ENCODE measurements at regions not wholly inside any gene's neighbourhood (a gene's known extent, or its start where the extent isn't known, plus 50 kb on each side); places are given as distances from the start of the nearest gene placed in this dataset.

DNA sequence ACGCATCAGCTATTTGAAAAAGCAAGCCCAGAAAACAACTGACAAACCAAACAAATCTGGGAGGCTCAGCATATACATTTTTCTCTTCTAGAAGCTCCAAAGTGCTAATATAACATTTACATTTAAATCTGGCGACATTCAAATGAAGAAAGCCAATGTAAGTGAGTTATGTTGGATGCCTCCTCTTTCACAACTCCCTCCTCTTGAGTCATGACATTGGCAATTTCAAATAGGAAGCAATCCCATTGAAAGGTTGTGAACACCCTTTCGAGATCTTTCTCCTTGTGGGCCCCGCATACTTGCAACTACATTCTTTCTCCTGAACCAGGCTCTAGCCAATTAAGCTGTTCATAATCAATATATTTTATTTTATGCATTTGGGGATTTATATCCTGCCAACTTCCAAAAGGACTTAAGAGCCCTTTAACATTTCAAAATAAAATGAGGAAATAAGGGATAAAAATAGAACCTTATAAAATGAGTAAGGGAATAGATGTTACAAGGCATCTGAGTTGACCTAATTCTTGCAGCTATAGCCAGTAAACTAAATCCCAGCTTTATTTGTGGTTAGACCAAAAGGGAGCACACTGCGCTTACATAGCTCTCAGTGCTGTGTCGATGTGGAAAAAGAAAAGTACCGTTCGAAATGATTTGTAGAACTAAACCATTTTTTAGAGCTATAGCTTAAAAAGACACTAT lies 129.5 kb upstream of the SESN3 start:
- H2AFZ ChIP-seq (ENCODE audit: low read length): no peak overlapping the region
- no peak overlapping the region for H2BK20ac ChIP-seq (ENCODE audit: low read depth, low read length, poor library complexity, severe bottlenecking)
- H2BK15ac ChIP-seq (ENCODE audit: low read depth, low read length): no peak overlapping the region
- H3K4me1 ChIP-seq (ENCODE audit: insufficient read depth, low read length): peaks cover 20% of the 10 kb centered on the region
- Mint-ChIP-seq H3K4me3 (no peak overlapping the region), H3K4me1 (peaks cover 54 to 65% of the 10 kb centered on the region in 2 experiments), H3K27me3 (ENCODE audit: low read depth) (peaks cover 2% of the 10 kb centered on the region; the same call in 1 of the 2 replicates), H3K27ac (peak overlapping the region in 1 of 3 experiments; percentile 84; a peak in 3 of 7 replicates), H3K9me3 (no peaks in the 10 kb centered on the region; a peak in 1 of 5 replicates), H3K36me3 (ENCODE audit: insufficient read depth in 1 of 3, low read depth in 3 of 3) (no peaks in the 10 kb centered on the region)
- H2BK12ac ChIP-seq (ENCODE audit: insufficient read length, low read depth, low read length): no peak overlapping the region
- DNase-seq: no peak
- no peaks in the 10 kb centered on the region for H3K23me2 ChIP-seq (ENCODE audit: insufficient read length, low read depth, low read length, poor library complexity, severe bottlenecking)
- no peak overlapping the region for H2BK5ac ChIP-seq (ENCODE audit: insufficient read length, low read length)
- H2AK5ac ChIP-seq (ENCODE audit: insufficient read length, low read length): no peak overlapping the region
- no peak overlapping the region for H3K14ac ChIP-seq (ENCODE audit: insufficient read depth, low read length)
- no peaks in the 10 kb centered on the region for H3K79me2 ChIP-seq (ENCODE audit: insufficient read depth, low read length)
- no peaks in the 10 kb centered on the region for H4K20me1 ChIP-seq (ENCODE audit: control insufficient read depth, insufficient read depth, insufficient read length)
- H2BK120ac ChIP-seq (ENCODE audit: low read depth, low read length, poor library complexity, severe bottlenecking): no peak overlapping the region
- H3K4ac ChIP-seq (ENCODE audit: low read depth, low read length): no peak overlapping the region
- no peak overlapping the region for H3K23ac ChIP-seq (ENCODE audit: insufficient read length, low read depth, low read length)
- H4K91ac ChIP-seq (ENCODE audit: insufficient read length, low read depth, low read length): no peak overlapping the region
- no peaks in the 10 kb centered on the region for H3K79me1 ChIP-seq (ENCODE audit: insufficient read depth, low read depth, low read length, poor library complexity, severe bottlenecking)
- no peaks in the 10 kb centered on the region for H3K27me3 ChIP-seq (ENCODE audit: insufficient read depth, low read length)
- H3K27ac ChIP-seq (ENCODE audit: insufficient read length, low read depth, low read length): peak overlapping the region; percentile 34
- H3K9ac ChIP-seq (ENCODE audit: extremely low read depth, insufficient read length, low read length): no peak overlapping the region
- no peak overlapping the region for H3T11ph ChIP-seq (ENCODE audit: low read length)
- no CpG with 5 or more reads among the region's 8 CpGs for WGBS (ENCODE audit: extremely low coverage, insufficient read length, low lambda C conversion rate)
- H3K9me3 ChIP-seq (ENCODE audit: control insufficient read depth, low read depth, low read length): no peaks in the 10 kb centered on the region
- TF ChIP-seq, protein P1, sequence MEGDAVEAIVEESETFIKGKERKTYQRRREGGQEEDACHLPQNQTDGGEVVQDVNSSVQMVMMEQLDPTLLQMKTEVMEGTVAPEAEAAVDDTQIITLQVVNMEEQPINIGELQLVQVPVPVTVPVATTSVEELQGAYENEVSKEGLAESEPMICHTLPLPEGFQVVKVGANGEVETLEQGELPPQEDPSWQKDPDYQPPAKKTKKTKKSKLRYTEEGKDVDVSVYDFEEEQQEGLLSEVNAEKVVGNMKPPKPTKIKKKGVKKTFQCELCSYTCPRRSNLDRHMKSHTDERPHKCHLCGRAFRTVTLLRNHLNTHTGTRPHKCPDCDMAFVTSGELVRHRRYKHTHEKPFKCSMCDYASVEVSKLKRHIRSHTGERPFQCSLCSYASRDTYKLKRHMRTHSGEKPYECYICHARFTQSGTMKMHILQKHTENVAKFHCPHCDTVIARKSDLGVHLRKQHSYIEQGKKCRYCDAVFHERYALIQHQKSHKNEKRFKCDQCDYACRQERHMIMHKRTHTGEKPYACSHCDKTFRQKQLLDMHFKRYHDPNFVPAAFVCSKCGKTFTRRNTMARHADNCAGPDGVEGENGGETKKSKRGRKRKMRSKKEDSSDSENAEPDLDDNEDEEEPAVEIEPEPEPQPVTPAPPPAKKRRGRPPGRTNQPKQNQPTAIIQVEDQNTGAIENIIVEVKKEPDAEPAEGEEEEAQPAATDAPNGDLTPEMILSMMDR (conservative IDR thresholded peaks at IDR 0.05): no peak
- H3K4me2 ChIP-seq (ENCODE audit: insufficient read depth, insufficient read length, low read length): peak overlapping the region; percentile 26
- H3K56ac ChIP-seq (ENCODE audit: insufficient read length, low read depth, low read length): no peak overlapping the region
- no peak overlapping the region for H3K18ac ChIP-seq (ENCODE audit: insufficient read length, low read depth, low read length)
- no peak overlapping the region for H4K8ac ChIP-seq (replicated peaks; ENCODE audit: insufficient read length, low read depth, low read length)
- no peak overlapping the region for H4K5ac ChIP-seq (ENCODE audit: insufficient read length, low read depth, low read length)
